HFFc6 (cell line): ENCODE measurements at regions not wholly inside any gene's neighbourhood (a gene's known extent, or its start where the extent isn't known, plus 50 kb on each side); places are given as distances from the start of the nearest gene placed in this dataset.

ENCODE experiments used
- DNase-seq: peaks from one replicate; pipeline ENCODE4 v3.0.0-alpha.2; 2018
- H3K27ac Mint-ChIP-seq: 2 replicates; pipeline ENCODE4 v1.8.0; 2020; ENCODE audit warnings: mild to moderate bottlenecking, mixed read lengths
- H3K27me3 Mint-ChIP-seq: 2 replicates; pipeline ENCODE4 v1.8.0; 2021; ENCODE audit warnings: mild to moderate bottlenecking, moderate library complexity, mixed read lengths; ENCODE audit not compliant: insufficient read depth
- H3K36me3 Mint-ChIP-seq: 2 replicates; pipeline ENCODE4 v1.8.0; 2021; ENCODE audit warnings: low read depth, mixed read lengths
- H3K4me1 Mint-ChIP-seq: 2 replicates; pipeline ENCODE4 v1.8.0; 2020; ENCODE audit warnings: low read depth, mixed read lengths
- H3K4me3 Mint-ChIP-seq: 2 replicates; pipeline ENCODE4 v1.8.0; 2020; ENCODE audit warnings: mild to moderate bottlenecking, moderate library complexity, mixed read lengths
- H3K9me3 Mint-ChIP-seq: 2 replicates; pipeline ENCODE4 v1.8.0; 2020; ENCODE audit warnings: mild to moderate bottlenecking, mixed read lengths
- TF ChIP-seq, protein P1 (sequence below): fragments of 200-600 bp; sonication (generic); IDR thresholded peaks from 2 replicates; pipeline ENCODE4 v1.5.0; 2021; ENCODE audit warnings: antibody characterized with exemption, mild to moderate bottlenecking

DNA sequence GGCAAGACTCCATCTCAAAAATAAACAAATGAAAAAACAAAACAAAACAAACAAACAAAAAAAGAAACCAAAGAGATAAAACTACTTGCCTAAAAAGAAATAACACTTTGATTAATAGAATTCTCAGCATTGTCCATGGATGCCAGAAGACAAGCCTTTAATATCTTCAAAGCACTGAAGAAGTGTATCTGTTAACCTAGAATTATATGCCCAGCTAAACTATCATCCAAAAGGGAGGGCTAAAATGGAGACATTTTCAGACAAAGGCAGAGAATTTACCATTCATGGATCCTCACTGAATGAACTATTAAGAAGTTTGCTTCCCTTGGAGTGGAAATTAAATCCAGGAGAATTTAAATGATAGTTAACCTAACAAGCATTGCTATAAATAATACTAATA, 130.1 kb upstream of the SEC14L1 start:
- Mint-ChIP-seq H3K4me1 (no peaks in the 10 kb centered on the region), H3K27me3 (peaks cover 26% of the 10 kb centered on the region), H3K36me3 (peaks cover 8% of the 10 kb centered on the region), H3K9me3 (peaks cover 17% of the 10 kb centered on the region), H3K27ac (no peak overlapping the region), H3K4me3 (no peak overlapping the region)
- DNase-seq, result no peak
- TF ChIP-seq, protein P1, sequence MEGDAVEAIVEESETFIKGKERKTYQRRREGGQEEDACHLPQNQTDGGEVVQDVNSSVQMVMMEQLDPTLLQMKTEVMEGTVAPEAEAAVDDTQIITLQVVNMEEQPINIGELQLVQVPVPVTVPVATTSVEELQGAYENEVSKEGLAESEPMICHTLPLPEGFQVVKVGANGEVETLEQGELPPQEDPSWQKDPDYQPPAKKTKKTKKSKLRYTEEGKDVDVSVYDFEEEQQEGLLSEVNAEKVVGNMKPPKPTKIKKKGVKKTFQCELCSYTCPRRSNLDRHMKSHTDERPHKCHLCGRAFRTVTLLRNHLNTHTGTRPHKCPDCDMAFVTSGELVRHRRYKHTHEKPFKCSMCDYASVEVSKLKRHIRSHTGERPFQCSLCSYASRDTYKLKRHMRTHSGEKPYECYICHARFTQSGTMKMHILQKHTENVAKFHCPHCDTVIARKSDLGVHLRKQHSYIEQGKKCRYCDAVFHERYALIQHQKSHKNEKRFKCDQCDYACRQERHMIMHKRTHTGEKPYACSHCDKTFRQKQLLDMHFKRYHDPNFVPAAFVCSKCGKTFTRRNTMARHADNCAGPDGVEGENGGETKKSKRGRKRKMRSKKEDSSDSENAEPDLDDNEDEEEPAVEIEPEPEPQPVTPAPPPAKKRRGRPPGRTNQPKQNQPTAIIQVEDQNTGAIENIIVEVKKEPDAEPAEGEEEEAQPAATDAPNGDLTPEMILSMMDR, result no peak

DNA sequence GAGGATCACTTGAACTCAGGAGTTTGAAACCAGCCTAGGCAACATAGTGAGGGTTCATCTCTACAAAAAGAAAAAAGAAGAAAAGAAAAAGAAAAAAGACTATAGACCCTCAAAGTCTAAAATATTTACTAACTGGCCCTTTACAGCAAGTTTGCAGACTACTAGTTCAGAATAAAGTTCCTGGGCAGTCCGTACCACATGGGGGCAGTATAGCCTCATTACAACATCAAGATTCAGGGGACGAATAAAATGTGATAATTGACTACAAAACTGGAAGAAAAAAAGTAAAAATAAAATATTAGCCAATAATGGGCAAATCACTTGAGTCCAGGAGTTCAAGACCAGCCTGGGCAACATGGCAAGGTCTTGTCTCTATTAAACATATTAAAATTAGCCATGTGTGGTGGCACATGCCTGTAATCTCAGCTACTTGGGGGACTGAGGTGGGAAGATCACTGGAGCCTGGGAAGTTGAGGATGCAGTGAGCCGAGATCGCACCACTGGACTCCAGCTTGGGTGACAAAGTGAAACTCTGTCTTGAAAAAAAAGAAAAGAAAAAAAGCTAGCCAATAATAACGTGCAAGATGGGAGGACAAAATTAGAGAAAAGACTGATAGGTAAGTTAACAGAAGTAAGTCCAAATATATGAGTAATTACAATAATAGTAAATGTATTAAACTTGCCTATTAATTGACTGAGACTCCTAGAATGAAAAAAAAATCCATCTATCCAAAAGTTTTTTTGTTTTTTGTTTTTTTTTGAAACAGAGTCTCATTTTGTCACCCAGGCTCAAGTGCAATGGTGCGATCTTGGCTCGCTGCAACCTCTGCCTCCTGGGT, 129.4 kb upstream of the SEC14L1 start:
- TF ChIP-seq, protein P1, result peak; percentile 87
- H3K9me3 Mint-ChIP-seq, result peaks cover 17% of the 10 kb centered on the region
- H3K4me1 Mint-ChIP-seq, result no peaks in the 10 kb centered on the region
- peaks cover 8% of the 10 kb centered on the region for H3K36me3 Mint-ChIP-seq
- H3K4me3 Mint-ChIP-seq, result no peak overlapping the region
- peak; percentile 44 for DNase-seq
- H3K27ac Mint-ChIP-seq, result no peak overlapping the region
- peaks cover 20% of the 10 kb centered on the region for H3K27me3 Mint-ChIP-seq

DNA sequence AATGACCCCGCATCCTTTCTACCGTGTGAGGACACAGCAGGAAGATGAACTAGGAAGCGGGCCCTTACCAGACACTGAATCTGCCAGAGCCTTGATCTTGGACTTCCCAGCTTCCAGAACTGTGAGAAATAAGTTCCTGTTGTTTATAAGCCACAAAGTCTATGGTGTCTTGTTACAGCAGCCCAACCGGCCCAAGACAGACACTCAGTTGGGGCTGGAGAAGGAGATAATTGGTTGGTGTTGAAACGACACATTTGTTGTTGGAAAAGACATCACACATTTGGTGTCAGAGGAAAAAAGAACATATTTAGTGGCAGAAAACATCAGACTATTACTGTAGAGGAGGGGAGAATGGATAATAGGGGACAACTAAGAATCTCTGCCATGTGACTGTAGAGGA, 122.3 kb upstream of the SEC14L1 start:
- Mint-ChIP-seq H3K27ac (no peak overlapping the region), H3K27me3 (peaks cover 32% of the 10 kb centered on the region), H3K9me3 (no peaks in the 10 kb centered on the region), H3K36me3 (no peaks in the 10 kb centered on the region), H3K4me3 (no peak overlapping the region), H3K4me1 (no peaks in the 10 kb centered on the region)
- DNase-seq, result no peak
- TF ChIP-seq, protein P1, result no peak

DNA sequence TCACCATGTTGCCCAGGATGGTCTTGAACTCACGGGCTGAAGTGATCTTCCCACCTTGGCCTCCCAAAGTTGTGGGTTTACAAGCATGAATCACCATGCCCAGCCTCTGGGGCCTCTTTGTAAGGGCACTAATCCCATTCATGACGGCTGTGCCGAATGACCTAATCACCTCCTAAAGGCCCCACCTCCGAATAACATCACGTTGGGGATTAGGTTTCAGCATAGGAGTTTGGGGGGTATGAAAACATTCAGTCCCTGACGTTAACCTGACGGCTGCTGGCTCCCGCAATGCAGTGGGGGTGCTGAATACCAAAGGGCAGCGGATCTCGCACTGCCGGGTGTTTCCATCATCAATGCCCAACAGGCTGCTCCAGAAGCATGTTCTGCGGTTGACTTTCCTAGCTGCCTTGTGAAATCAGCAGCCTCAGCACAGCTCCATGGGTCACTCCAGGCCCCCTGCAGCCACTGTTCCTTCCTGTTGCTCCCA, 120.8 kb upstream of the SEC14L1 start:
- H3K27ac Mint-ChIP-seq, result no peak overlapping the region
- peaks cover 39% of the 10 kb centered on the region for H3K27me3 Mint-ChIP-seq
- no peak for DNase-seq
- H3K9me3 Mint-ChIP-seq, result no peaks in the 10 kb centered on the region
- no peaks in the 10 kb centered on the region for H3K36me3 Mint-ChIP-seq
- TF ChIP-seq, protein P1, result no peak
- no peaks in the 10 kb centered on the region for H3K4me1 Mint-ChIP-seq
- H3K4me3 Mint-ChIP-seq, result no peak overlapping the region

DNA sequence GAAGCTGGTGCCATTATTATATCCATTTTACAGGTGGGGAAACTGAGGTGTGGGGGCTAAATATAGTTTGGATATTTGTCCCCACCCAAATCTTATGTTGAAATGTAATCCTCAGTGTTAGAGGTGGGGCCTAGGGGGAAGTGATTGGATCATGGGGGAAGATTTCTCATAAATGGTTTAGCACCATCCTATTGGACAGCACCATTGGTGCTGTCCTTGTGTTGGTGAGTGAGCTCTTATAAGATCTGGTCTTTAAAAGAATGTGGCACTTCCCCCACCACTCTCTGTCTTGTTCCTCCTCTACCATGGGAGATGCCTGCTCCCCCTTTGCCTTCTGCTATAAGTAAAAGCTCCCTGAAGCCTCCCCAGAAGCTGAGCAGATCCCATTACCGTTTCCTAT, 119.8 kb upstream of the SEC14L1 start:
- Mint-ChIP-seq H3K9me3 (no peaks in the 10 kb centered on the region), H3K36me3 (no peaks in the 10 kb centered on the region), H3K4me3 (no peak overlapping the region), H3K27ac (no peak overlapping the region), H3K27me3 (peaks cover 39% of the 10 kb centered on the region), H3K4me1 (no peaks in the 10 kb centered on the region)
- TF ChIP-seq, protein P1, result no peak
- no peak for DNase-seq
